Glutamatergic neuron (in vitro differentiated cells): ENCODE measurements at regions not wholly inside any gene's neighbourhood (a gene's known extent, or its start where the extent isn't known, plus 50 kb on each side); places are given as distances from the start of the nearest gene placed in this dataset.

Experiments
- DNase-seq: peaks from one replicate; pipeline ENCODE4 v3.0.0; 2022
- H3K27ac Mint-ChIP-seq: one replicate; pipeline ENCODE4 v1.8.0; 2020; ENCODE audit warnings: mild to moderate bottlenecking, mixed read lengths, inconsistent platforms; ENCODE audit not compliant: unreplicated experiment
- H3K27me3 Mint-ChIP-seq: one replicate; pipeline ENCODE4 v1.8.0; 2020; ENCODE audit warnings: mild to moderate bottlenecking, moderate library complexity, mixed read lengths, inconsistent platforms; ENCODE audit not compliant: unreplicated experiment
- H3K36me3 Mint-ChIP-seq: one replicate; pipeline ENCODE4 v1.8.0; 2020; ENCODE audit warnings: mild to moderate bottlenecking, mixed read lengths, inconsistent platforms; ENCODE audit not compliant: unreplicated experiment
- H3K4me1 Mint-ChIP-seq: one replicate; pipeline ENCODE4 v1.8.0; 2020; ENCODE audit warnings: mild to moderate bottlenecking, low read depth, mixed read lengths, inconsistent platforms; ENCODE audit not compliant: unreplicated experiment
- H3K4me3 Mint-ChIP-seq: one replicate; pipeline ENCODE4 v1.8.0; 2020; ENCODE audit warnings: mild to moderate bottlenecking, mixed read lengths, inconsistent platforms; ENCODE audit not compliant: unreplicated experiment
- H3K9me3 Mint-ChIP-seq: one replicate; pipeline ENCODE4 v1.8.0; 2020; ENCODE audit warnings: mild to moderate bottlenecking, moderate library complexity, mixed read lengths, inconsistent platforms; ENCODE audit not compliant: unreplicated experiment
- TF ChIP-seq, protein P1 (sequence below): fragments of 200-600 bp; sonication (generic); IDR thresholded peaks from one replicate; pipeline ENCODE4 v1.5.0; 2021; ENCODE audit not compliant: partially characterized antibody, unreplicated experiment

DNA sequence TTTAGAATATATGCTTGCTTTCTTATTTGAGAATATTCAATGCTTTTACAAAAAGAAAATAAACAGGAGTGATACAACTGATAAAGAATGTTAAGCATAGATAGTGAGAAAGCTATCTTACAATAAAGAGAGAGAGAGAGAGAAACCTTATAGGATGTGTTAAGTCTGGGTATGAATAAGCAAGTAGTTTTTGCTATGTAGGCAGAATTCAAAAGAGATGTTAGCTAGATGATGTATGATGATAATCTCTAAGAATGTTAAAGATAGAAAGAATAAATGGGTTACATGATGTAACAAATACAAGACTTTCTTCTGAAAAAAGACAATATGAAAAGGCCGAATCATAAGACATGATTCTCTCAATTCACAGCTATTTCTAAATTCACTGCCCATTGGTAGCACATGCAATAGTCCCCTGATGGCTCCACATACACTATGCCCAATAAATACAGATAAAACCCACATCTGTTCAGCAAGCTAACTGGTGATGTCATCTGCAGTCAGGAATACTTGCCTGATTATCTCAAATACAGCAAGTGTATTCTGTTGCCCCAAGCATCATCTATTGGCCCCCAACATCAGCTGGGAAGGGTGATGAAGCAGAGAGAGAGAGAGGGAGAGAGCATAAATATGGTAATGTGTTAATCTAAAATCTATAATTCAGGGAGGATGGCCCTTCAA lies 169.2 kb upstream of the LYSMD4 start:
- Mint-ChIP-seq H3K4me1 (no peaks in the 10 kb centered on the region), H3K9me3 (peaks cover 10% of the 10 kb centered on the region), H3K36me3 (peaks cover 18% of the 10 kb centered on the region), H3K27me3 (peaks cover 2% of the 10 kb centered on the region), H3K4me3 (no peak overlapping the region), H3K27ac (no peak overlapping the region)
- TF ChIP-seq, protein P1, sequence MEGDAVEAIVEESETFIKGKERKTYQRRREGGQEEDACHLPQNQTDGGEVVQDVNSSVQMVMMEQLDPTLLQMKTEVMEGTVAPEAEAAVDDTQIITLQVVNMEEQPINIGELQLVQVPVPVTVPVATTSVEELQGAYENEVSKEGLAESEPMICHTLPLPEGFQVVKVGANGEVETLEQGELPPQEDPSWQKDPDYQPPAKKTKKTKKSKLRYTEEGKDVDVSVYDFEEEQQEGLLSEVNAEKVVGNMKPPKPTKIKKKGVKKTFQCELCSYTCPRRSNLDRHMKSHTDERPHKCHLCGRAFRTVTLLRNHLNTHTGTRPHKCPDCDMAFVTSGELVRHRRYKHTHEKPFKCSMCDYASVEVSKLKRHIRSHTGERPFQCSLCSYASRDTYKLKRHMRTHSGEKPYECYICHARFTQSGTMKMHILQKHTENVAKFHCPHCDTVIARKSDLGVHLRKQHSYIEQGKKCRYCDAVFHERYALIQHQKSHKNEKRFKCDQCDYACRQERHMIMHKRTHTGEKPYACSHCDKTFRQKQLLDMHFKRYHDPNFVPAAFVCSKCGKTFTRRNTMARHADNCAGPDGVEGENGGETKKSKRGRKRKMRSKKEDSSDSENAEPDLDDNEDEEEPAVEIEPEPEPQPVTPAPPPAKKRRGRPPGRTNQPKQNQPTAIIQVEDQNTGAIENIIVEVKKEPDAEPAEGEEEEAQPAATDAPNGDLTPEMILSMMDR, result no peak
- no peak for DNase-seq

DNA sequence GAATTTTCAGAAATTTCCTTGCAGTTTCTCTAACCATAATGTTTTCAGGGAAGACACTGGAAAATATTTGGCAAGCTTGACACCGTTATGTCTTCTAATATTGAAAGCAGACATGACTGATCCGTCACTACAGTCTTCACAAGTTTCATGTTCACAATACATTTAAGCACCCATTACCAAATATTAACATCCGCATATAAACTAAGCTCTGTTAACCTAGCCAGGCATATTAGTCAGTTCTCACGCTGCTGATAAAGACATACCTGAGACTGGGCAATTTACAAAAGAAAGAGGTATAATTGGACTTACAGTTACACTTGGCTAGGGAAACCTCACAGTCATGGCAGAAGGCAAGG lies 162.7 kb upstream of the LYSMD4 start:
- H3K27me3 Mint-ChIP-seq, result peaks cover 4% of the 10 kb centered on the region
- DNase-seq, result no peak
- H3K9me3 Mint-ChIP-seq, result peaks cover 10% of the 10 kb centered on the region
- H3K4me1 Mint-ChIP-seq, result no peaks in the 10 kb centered on the region
- H3K4me3 Mint-ChIP-seq, result no peak overlapping the region
- TF ChIP-seq, protein P1, result no peak
- no peak overlapping the region for H3K27ac Mint-ChIP-seq
- H3K36me3 Mint-ChIP-seq, result peaks cover 20% of the 10 kb centered on the region

DNA sequence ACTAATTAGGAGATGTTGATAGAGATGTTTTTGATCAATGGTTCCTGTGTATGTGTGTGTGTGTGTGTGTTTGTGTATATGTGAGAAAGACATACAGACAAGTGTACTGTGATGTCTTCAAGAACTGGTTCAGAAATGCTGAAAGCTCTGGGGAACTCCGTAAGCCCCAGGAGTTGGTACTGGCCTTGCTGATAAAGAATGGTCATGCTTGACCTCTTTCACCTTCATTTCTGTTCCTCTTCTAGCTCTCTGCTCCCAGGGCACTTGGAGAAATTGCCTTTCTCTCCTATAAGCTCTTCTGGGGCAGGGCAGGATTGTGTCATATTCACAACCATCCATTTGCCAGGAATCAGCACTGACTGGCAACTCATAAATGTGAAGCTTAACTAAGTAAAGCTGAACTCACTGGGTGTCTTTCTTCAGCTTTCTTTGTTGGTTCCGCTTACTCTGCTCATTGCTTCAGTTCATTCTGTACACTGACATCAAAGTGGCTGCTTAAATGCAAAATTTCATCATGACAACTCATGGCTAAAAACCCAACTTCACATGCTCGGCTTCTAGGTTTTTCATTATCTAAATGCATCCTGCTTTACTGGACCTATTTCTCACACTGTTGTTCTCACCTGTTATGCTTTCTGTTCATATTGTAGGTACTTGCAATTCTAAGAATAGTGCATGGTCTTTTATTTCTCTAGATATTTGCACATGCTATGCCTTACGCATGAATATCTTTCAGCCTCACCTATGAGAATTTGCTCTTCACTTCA lies 162.1 kb upstream of the LYSMD4 start:
- Mint-ChIP-seq H3K4me3 (no peak overlapping the region), H3K36me3 (peaks cover 20% of the 10 kb centered on the region)
- TF ChIP-seq, protein P1, result no peak

DNA sequence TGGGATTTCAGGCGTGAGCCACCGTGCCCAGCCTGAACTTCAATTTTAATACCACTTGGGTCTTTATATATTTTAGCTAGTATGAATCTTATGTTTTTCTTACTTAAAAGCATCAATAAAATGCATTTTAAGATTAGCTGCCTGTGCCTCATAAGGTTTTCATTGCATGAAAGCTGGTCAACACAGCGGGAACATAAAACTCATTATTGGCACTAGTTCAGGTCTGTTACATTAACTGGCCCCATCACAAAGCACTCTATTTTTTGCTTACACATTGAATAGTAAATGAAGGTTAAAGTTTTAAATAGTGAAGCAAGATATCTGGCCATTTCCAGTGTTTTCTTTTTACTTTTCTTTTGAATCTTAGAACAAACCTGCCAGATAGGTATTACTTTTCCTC lies 145.6 kb upstream of the LYSMD4 start:
- H3K27me3 Mint-ChIP-seq, result no peaks in the 10 kb centered on the region
- H3K27ac Mint-ChIP-seq, result no peak overlapping the region
- TF ChIP-seq, protein P1, result no peak
- no peak for DNase-seq
- no peaks in the 10 kb centered on the region for H3K9me3 Mint-ChIP-seq
- no peaks in the 10 kb centered on the region for H3K36me3 Mint-ChIP-seq
- no peaks in the 10 kb centered on the region for H3K4me1 Mint-ChIP-seq
- no peak overlapping the region for H3K4me3 Mint-ChIP-seq

More for the DNA sequence above, 162.1 kb upstream of the LYSMD4 start:
- Mint-ChIP-seq H3K4me1 (no peaks in the 10 kb centered on the region), H3K27me3 (peaks cover 4% of the 10 kb centered on the region), H3K9me3 (peaks cover 10% of the 10 kb centered on the region), H3K27ac (no peak overlapping the region)
- DNase-seq, result no peak

DNA sequence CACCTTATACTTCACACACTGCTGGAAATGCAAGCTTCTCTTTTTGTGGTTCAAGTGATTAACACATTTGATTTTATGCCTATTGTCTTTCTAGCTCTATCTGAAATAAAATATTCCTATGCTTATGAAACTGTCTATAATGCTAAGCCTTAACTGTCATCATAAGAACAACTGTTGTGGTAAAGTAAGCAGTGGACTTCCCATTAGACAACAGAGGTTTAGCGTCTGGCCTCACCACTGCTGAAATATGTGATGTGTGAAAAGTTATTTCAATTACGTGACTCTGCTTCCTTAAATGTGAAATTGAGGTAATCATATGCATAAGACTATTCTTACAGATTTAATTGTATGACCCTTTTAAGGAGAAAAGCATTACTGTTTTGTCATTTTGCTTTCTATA lies 140.2 kb upstream of the LYSMD4 start:
- Mint-ChIP-seq H3K4me1 (no peaks in the 10 kb centered on the region), H3K27ac (no peak overlapping the region), H3K36me3 (no peaks in the 10 kb centered on the region), H3K27me3 (no peaks in the 10 kb centered on the region), H3K9me3 (no peaks in the 10 kb centered on the region), H3K4me3 (no peak overlapping the region)
- no peak for DNase-seq
- TF ChIP-seq, protein P1, result no peak
